RWPE2 (cell line): ENCODE measurements at regions not wholly inside any gene's neighbourhood (a gene's known extent, or its start where the extent isn't known, plus 50 kb on each side); places are given as distances from the start of the nearest gene placed in this dataset.

Experiments used
- ATAC-seq: fragments of 200-7000 bp; cut with Tn5 transposase; 3 replicates; pipeline ENCODE4 v1.9.1; 2021; ENCODE audit warnings: low read depth
- DNase-seq: peaks from one replicate; pipeline ENCODE4 v3.0.0-alpha.2; 2020; ENCODE audit warnings: low spot score
- H3K27ac ChIP-seq: fragments of 450-650 bp; 2 replicates; pipeline ENCODE4 v1.5.1; 2017; ENCODE audit warnings: mild to moderate bottlenecking; ENCODE audit not compliant: poor library complexity, severe bottlenecking
- H3K27me3 ChIP-seq: fragments of 250-450 bp; sonication (Bioruptor Pico); 2 replicates; pipeline ENCODE4 v1.5.1; 2021; ENCODE audit warnings: mild to moderate bottlenecking, moderate library complexity; ENCODE audit not compliant: insufficient read depth, poor library complexity, severe bottlenecking
- H3K36me3 ChIP-seq: fragments of 250-450 bp; sonication (Bioruptor Pico); 2 replicates; pipeline ENCODE4 v1.5.1; 2020; ENCODE audit warnings: low read depth, mild to moderate bottlenecking, moderate library complexity
- H3K4me1 ChIP-seq: fragments of 250-450 bp; sonication (Bioruptor Pico); 2 replicates; pipeline ENCODE4 v1.5.1; 2021; ENCODE audit warnings: mild to moderate bottlenecking, moderate library complexity; ENCODE audit not compliant: insufficient read depth, poor library complexity, severe bottlenecking
- H3K4me3 ChIP-seq: fragments of 250-450 bp; sonication (Bioruptor Pico); 2 replicates; pipeline ENCODE4 v1.5.1; 2021; ENCODE audit warnings: mild to moderate bottlenecking, moderate library complexity; ENCODE audit not compliant: severe bottlenecking
- H3K9me3 ChIP-seq: fragments of 250-450 bp; sonication (Bioruptor Pico); 2 replicates; pipeline ENCODE4 v1.5.1; 2021; ENCODE audit warnings: mild to moderate bottlenecking, moderate library complexity; ENCODE audit not compliant: severe bottlenecking
- TF ChIP-seq, protein P1 (sequence below): fragments of 450-650 bp; IDR thresholded peaks from one replicate; pipeline ENCODE4 v1.5.1; 2017; ENCODE audit warnings: mild to moderate bottlenecking, moderate library complexity; ENCODE audit not compliant: poor library complexity, severe bottlenecking

DNA sequence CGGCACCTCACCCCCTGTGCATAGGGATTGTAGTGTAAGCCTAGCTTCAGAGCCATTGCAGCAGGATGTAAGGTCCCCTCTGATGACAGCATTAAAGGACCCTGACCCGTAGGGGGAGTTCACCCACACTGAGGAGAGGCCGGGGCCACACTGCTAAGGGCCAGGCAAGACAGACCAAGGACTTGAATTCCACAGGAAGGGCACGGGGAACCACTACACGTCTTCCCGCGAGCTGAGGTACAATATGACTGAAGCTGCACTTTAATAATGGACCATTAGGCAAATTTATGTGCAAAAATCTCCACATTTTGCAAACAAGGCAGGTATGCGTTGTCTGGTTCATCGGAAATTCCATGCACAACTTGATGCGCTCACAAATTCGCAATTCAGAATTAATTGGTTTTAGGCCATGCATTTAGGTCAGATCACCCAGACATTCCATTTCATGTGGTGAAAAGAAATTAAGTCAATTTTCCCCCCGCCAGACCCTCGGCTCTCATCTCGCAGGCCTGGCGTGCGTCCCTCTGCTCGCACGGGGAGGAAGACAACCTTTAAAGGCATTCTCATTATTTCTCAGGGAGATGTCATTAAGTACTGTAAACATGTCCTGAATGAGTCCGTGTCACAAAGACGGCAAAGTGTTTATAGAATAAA is 111.8 kb downstream of the FOXA2 start:
- no peak overlapping the region for H3K4me3 ChIP-seq
- no peaks in the 10 kb centered on the region for H3K9me3 ChIP-seq
- H3K4me1 ChIP-seq: no peaks in the 10 kb centered on the region
- no peaks in the 10 kb centered on the region for H3K36me3 ChIP-seq
- no peak for DNase-seq
- no peak for ATAC-seq
- no peak overlapping the region for H3K27ac ChIP-seq
- no peaks in the 10 kb centered on the region for H3K27me3 ChIP-seq
- TF ChIP-seq, protein P1, sequence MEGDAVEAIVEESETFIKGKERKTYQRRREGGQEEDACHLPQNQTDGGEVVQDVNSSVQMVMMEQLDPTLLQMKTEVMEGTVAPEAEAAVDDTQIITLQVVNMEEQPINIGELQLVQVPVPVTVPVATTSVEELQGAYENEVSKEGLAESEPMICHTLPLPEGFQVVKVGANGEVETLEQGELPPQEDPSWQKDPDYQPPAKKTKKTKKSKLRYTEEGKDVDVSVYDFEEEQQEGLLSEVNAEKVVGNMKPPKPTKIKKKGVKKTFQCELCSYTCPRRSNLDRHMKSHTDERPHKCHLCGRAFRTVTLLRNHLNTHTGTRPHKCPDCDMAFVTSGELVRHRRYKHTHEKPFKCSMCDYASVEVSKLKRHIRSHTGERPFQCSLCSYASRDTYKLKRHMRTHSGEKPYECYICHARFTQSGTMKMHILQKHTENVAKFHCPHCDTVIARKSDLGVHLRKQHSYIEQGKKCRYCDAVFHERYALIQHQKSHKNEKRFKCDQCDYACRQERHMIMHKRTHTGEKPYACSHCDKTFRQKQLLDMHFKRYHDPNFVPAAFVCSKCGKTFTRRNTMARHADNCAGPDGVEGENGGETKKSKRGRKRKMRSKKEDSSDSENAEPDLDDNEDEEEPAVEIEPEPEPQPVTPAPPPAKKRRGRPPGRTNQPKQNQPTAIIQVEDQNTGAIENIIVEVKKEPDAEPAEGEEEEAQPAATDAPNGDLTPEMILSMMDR: no peak

DNA sequence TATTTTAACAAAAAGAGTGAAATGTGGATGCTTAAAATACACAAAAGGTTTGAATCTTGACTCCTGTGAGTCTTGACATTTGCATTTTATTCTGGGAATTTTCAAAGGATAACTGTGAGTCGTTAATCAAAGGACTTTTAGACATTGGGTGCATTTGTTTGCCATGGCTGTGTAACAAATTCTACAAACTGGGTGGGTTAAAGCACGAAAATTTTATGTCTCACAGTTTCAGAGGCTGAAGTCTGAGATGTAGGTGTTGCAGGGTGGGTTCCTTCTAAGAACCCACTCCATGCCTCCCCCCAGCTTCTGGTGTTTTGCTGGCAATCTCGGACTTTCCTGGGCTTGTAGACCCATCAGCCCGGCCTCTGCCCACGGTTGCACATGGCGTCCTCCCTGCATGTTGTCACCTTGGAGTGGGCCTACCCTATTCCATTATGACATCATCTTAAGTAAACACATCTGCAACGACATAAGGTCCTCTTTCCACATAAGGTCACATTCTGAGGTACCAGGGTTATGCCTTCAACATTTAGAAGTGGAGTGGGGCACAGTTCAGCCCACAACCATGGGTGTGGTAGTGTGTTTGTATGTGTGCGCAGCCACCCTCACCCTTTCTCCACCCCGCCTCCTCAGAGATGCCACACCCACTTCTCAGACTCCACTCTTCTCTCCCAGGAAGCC is 113.1 kb downstream of the FOXA2 start:
- ATAC-seq (no peak; the same call in 1 of the 3 replicates), DNase-seq (no peak)
- Histone ChIP-seq H3K4me3 (no peak overlapping the region), H3K27ac (no peak overlapping the region), H3K36me3 (no peaks in the 10 kb centered on the region), H3K9me3 (no peaks in the 10 kb centered on the region), H3K4me1 (no peaks in the 10 kb centered on the region), H3K27me3 (no peaks in the 10 kb centered on the region)
- TF ChIP-seq, protein P1: no peak

DNA sequence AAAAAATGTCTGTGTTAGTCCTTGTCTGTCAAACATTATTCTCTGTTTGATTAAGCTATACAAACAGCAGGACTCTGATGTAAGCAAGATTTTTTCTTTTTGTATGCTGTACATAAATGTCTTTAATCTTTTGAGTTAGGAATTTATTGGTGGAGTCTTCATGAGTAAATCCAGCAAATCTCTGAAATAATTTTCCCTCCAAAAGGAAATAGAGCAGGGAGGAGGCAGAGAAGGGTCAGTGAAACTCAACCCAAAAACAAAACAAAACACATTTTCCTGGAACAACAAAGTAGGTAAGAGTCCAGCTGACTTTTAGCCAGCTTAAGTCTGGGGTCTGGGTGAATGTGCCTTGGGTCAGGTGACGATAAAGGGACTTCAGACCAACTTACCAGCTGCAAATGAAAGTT is 113.7 kb downstream of the FOXA2 start:
- Histone ChIP-seq H3K4me1 (no peaks in the 10 kb centered on the region), H3K27me3 (no peaks in the 10 kb centered on the region), H3K27ac (no peak overlapping the region), H3K36me3 (no peaks in the 10 kb centered on the region), H3K4me3 (no peak overlapping the region), H3K9me3 (no peaks in the 10 kb centered on the region)
- DNase-seq (no peak), ATAC-seq (no peak)
- TF ChIP-seq, protein P1: no peak

DNA sequence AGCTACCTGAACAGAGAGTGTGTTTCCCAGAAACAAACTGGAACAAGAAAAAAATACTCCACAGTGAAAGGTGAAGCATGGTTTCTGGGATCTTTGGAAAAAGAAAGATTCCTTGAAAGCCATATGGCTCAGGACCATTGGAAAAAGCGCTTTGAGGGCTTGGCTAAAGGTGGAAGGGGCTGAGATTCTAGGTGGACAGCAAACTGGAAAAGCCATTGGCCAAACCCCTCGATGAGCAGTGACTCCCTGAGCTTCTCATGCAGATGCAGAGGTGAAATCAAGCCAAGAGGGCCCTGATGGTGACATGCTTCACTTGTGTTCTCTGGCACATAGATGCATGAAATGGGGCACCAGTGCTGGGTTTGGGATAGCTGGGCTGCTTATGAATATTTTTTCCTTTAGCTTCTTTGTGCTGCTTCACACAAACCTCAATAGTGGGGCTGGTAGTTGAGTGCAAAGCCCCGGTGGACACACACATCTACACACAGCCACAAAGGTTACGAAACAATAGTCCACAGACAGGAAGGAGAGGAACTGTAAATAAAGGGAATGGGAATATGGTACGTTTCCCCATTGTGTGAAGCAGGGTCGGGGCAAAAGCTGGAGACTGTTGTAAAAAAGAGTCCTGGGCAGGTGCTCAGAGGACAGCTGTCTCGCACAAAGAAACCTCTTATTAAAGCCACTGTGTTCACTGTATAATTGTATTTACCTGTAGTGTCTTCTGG is 117.8 kb downstream of the FOXA2 start:
- no peak for ATAC-seq
- TF ChIP-seq, protein P1: no peak
- Histone ChIP-seq H3K27ac (no peak overlapping the region), H3K9me3 (no peaks in the 10 kb centered on the region), H3K4me3 (no peak overlapping the region), H3K36me3 (no peaks in the 10 kb centered on the region), H3K27me3 (no peaks in the 10 kb centered on the region), H3K4me1 (peaks cover 13% of the 10 kb centered on the region)
- DNase-seq: no peak
